Stimulated activated naive B cell treated with anti-CD40 and anti-IgM and Interleukin-4, amounts not matched to agents 10 μg/mL and 1 μg/mL and 100 μg/mL, for 72 hours (primary cell): ENCODE measurements at regions not wholly inside any gene's neighbourhood (a gene's known extent, or its start where the extent isn't known, plus 50 kb on each side); places are given as distances from the start of the nearest gene placed in this dataset.

Experiments used
- ATAC-seq, 2 donors: fragments of 150-1000 bp; cut with Tn5 transposase; replicated peaks; 2 replicates each; pipeline ENCODE4 v1.10.0; 2021; ENCODE audit warnings: moderate library complexity in 1 of 2
- DNase-seq: peaks from one replicate; pipeline ENCODE4 v3.0.0; 2021
- H3K27ac Mint-ChIP-seq: one replicate; pipeline ENCODE4 v1.8.0; 2022; ENCODE audit warnings: mild to moderate bottlenecking, mixed read lengths
- H3K27me3 Mint-ChIP-seq, 2 donors: one replicate each; pipeline ENCODE4 v1.8.0; 2022; ENCODE audit warnings: mixed read lengths in 2 of 2
- H3K36me3 Mint-ChIP-seq, 2 donors: one replicate each; pipeline ENCODE4 v1.8.0; 2022; ENCODE audit warnings: mixed read lengths in 2 of 2, mild to moderate bottlenecking in 1 of 2
- H3K4me1 Mint-ChIP-seq, 2 donors: one replicate each; pipeline ENCODE4 v1.8.0; 2022; ENCODE audit warnings: mixed read lengths in 2 of 2, mild to moderate bottlenecking in 1 of 2
- H3K4me3 Mint-ChIP-seq, 2 donors: one replicate each; pipeline ENCODE4 v1.8.0; 2022; ENCODE audit warnings: mild to moderate bottlenecking in 2 of 2, mixed read lengths in 2 of 2, moderate library complexity in 1 of 2
- H3K9me3 Mint-ChIP-seq, 2 donors: one replicate each; pipeline ENCODE4 v1.8.0; 2022; ENCODE audit warnings: mixed read lengths in 2 of 2, mild to moderate bottlenecking in 1 of 2

DNA sequence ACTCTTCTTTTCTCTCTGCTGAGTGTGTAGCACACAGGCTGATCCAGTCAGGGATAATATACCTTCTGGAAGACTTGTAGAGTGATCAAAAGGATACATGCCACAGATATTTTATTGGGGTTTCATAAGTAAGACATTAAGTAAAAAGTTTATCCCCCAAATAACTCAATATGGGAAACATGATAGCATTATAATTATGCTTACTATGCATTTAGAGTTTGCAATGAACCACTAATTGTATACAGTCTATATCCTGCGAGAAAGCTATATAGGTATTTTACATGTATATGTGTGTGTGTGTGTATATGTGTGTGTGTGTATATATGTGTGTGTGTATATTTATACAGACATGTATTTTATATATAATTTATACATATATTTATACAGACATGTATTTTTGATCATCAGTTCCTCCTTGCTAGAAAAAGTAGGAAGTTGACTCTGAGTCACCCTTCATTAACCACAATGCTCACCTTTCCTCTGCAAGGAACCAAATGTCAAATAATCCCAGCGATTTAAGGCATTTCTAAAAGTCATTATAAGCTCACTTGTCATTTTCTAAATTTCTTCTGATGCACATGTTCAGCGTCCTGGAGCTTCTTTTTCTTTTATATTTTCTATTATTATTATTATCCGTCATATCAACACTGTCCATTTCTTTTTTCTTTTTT lies 312.5 kb upstream of the OBI1 start:
- DNase-seq (no peak), ATAC-seq (no peak)
- Mint-ChIP-seq H3K27me3 (peaks cover 6 to 12% of the 10 kb centered on the region in 2 donors), H3K4me3 (no peak overlapping the region), H3K9me3 (peaks cover 3 to 4% of the 10 kb centered on the region in 2 donors), H3K4me1 (peaks cover 0 to 5% of the 10 kb centered on the region in 2 donors), H3K27ac (no peak overlapping the region), H3K36me3 (no peaks in the 10 kb centered on the region)

DNA sequence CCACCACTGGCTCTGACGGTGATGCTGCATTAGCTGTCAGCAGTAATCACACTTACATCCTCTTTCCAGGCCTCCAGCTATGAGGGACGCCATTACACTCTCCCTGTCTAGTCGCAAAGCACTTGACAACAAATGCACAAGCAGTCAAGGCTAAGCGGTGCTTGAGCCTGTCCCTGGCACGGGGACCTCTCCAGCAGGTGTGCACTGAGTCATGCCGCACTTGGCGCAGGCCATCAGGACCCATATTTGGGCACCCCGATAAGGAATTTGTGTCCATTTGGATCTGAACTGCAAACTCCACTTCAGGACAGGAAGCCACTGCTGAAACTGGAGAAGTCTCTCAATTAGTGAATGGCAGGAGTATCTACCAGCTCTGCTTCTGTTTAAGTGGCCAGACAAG lies 301.9 kb upstream of the OBI1 start:
- no peak overlapping the region for H3K4me3 Mint-ChIP-seq
- peaks cover 14 to 23% of the 10 kb centered on the region in 2 donors for H3K27me3 Mint-ChIP-seq
- no peaks in the 10 kb centered on the region for H3K36me3 Mint-ChIP-seq
- DNase-seq, result no peak
- ATAC-seq, result no peak
- H3K27ac Mint-ChIP-seq, result no peak overlapping the region
- no peaks in the 10 kb centered on the region for H3K4me1 Mint-ChIP-seq
- H3K9me3 Mint-ChIP-seq, result no peaks in the 10 kb centered on the region

DNA sequence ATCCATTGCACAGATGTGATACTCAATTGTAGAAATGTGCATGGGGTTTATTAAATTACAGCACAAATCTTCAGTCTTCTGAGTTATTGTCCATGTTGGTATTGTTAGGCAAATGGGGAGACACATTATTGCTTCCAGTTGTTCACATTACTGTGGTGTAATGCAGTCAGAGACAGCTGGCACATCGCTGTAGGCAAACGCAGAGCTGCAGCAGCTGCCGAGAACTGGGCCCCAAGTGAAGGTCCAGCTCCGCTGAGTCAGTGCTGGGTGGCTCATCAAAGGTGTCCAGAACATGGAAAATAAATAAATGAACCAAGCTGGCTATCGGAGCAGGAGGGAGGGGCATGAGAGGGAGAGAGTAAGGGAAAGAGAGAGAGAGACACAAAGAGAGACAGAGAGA lies 299.1 kb upstream of the OBI1 start:
- Mint-ChIP-seq H3K4me1 (no peaks in the 10 kb centered on the region), H3K4me3 (no peak overlapping the region), H3K27me3 (peaks cover 14 to 28% of the 10 kb centered on the region in 2 donors), H3K27ac (no peak overlapping the region), H3K9me3 (peaks cover 0 to 2% of the 10 kb centered on the region in 2 donors), H3K36me3 (no peaks in the 10 kb centered on the region)
- DNase-seq (no peak), ATAC-seq (no peak)

DNA sequence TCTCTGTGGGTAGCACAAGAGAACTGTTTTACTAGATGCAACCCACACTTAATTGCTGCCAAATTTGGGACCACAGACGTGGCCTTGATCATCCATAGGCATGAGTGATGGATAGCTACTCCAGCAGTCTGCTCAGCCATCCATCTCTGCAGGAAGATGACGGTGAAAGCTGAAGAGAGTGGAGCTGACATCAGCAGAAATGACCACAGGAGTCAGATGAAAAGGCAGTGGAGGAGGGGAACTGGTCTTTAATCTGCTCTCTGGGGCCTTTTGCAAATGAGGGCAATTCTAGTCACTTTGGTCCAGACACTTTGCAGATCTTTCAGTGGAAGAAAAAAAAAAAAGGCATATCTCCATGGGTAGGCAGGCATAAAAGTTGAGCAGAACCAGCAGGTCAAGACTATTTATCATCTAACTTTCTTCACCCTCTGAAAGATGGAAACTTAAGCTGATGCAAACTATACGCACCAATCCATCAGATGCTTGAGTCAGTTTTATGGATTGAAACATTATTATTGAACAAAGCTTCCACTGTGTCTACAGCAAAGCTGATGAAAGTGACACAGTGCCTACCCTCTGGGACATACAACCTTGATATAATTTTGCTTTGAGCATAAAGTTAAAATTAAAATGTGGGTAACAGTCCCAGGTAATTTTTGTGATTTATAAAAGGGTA lies 281.6 kb upstream of the OBI1 start:
- no peak for ATAC-seq
- Mint-ChIP-seq H3K9me3 (no peaks in the 10 kb centered on the region), H3K27ac (no peak overlapping the region), H3K4me3 (no peak overlapping the region), H3K36me3 (no peaks in the 10 kb centered on the region), H3K4me1 (no peaks in the 10 kb centered on the region), H3K27me3 (no peaks in the 10 kb centered on the region)
- no peak for DNase-seq

DNA sequence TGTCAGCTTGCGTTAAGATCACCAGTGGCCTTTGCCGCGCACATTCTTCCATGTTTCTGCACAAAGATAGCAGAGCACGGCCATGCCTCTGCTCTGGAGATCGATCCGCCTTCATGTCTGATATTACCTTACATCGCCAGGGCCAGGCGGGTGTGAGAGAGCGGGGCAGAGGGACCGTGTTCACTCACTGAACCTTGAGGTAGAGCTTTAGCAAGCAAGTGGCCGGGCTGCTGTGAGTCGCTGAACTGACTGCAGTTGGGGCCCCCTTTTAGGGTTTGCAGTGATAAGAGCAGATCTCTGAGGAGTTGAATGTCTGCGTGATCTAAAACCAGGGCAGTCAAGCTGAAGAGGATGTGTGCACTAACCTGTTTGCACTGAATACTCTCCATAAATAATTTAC lies 275.4 kb upstream of the OBI1 start:
- no peak for ATAC-seq

DNA sequence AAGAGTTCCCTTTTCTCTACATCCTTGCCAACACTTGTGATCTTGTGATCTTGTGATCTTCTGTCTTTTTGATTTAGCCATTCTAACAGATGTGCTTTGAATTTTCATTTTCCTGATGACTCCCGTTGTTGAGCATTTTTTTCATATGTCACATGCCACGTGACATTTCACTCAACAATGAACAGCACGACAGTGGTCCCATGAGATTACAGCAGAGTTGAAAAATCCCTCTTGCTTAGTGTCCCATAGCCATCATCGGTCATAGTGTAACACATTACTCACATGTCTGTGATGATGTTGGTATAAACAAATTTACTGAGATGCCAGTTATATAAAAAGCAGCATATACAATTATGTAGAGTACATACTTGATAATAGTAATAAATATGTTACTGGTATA lies 256.1 kb upstream of the OBI1 start:
- Mint-ChIP-seq H3K27ac (no peak overlapping the region), H3K27me3 (no peaks in the 10 kb centered on the region), H3K36me3 (no peaks in the 10 kb centered on the region), H3K4me1 (no peaks in the 10 kb centered on the region), H3K9me3 (no peaks in the 10 kb centered on the region), H3K4me3 (no peak overlapping the region)
- DNase-seq (no peak), ATAC-seq (no peak)

More for the DNA sequence above, 275.4 kb upstream of the OBI1 start:
- Mint-ChIP-seq H3K4me3 (no peak overlapping the region), H3K4me1 (no peaks in the 10 kb centered on the region), H3K9me3 (no peaks in the 10 kb centered on the region), H3K36me3 (no peaks in the 10 kb centered on the region), H3K27me3 (peaks cover 0 to 8% of the 10 kb centered on the region in 2 donors), H3K27ac (no peak overlapping the region)
- no peak for DNase-seq

DNA sequence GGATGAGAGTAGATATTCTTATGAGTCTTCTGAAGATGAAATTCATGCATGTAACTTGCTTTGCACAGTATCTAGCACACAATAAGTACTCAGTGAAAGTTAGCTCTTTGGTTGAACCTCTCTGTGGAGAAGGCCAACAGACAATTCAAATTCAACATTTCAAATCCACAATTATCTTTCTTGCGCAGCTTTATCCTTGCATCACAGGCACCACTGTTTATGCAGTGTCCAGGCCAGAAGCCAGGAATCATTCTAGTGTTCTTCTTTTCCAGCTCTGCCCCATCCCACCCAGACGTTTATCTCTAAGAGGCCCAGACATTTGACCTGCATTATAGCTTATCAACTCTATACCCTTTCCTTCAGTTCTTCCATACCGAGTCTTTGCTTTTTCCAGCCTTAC lies 254.7 kb upstream of the OBI1 start:
- no peak overlapping the region for H3K4me3 Mint-ChIP-seq
- H3K27ac Mint-ChIP-seq, result no peak overlapping the region
- H3K4me1 Mint-ChIP-seq, result no peaks in the 10 kb centered on the region
- ATAC-seq (no peak), DNase-seq (no peak)
- no peaks in the 10 kb centered on the region for H3K27me3 Mint-ChIP-seq
- H3K9me3 Mint-ChIP-seq, result no peaks in the 10 kb centered on the region
- no peaks in the 10 kb centered on the region for H3K36me3 Mint-ChIP-seq

DNA sequence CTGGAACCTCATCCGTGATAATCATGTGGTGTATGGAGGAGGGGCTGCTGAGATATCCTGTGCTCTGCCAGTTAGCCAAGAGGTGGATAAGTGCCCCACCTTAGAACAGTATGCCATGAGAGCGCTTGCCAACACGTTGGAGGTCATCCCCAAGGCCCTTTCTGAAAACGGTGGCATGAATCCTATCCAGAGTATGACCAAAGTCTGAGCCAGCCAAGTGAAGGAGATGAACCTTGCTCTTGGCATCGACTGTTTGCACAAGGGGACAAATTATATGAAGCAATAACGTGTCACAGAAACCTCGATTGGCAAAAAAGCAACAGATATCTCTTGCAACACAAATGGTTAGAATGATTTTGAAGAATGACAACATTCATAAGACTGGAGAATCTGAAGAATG lies 251.2 kb upstream of the OBI1 start:
- ATAC-seq (no peak), DNase-seq (no peak)
- Mint-ChIP-seq H3K4me1 (no peaks in the 10 kb centered on the region), H3K27me3 (peaks cover 0 to 4% of the 10 kb centered on the region in 2 donors), H3K36me3 (no peaks in the 10 kb centered on the region), H3K9me3 (no peaks in the 10 kb centered on the region), H3K27ac (no peak overlapping the region), H3K4me3 (no peak overlapping the region)

DNA sequence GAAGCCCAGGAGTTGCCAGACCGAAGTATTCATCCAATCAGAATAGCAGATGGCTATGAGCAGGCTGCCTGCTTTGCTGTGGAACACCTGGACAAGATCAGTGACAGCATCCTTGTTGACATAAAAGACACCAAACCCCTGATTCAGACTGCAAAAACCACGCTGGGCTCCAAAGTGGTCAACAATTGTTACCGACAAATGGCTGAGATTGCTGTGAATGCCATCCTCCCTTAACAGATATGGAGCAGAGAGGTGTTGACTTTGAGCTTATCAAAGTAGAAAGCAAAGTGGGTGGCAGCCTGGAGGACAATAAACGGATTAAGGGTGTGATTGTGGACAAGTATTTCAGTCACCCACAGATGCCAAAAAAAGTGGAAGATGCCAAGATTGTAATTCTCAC lies 250.3 kb upstream of the OBI1 start:
- no peaks in the 10 kb centered on the region for H3K36me3 Mint-ChIP-seq
- no peak overlapping the region for H3K4me3 Mint-ChIP-seq
- H3K9me3 Mint-ChIP-seq, result no peaks in the 10 kb centered on the region
- H3K4me1 Mint-ChIP-seq, result no peaks in the 10 kb centered on the region
- no peak for ATAC-seq
- DNase-seq, result no peak
- H3K27ac Mint-ChIP-seq, result no peak overlapping the region
- H3K27me3 Mint-ChIP-seq, result peaks cover 0 to 4% of the 10 kb centered on the region in 2 donors

DNA sequence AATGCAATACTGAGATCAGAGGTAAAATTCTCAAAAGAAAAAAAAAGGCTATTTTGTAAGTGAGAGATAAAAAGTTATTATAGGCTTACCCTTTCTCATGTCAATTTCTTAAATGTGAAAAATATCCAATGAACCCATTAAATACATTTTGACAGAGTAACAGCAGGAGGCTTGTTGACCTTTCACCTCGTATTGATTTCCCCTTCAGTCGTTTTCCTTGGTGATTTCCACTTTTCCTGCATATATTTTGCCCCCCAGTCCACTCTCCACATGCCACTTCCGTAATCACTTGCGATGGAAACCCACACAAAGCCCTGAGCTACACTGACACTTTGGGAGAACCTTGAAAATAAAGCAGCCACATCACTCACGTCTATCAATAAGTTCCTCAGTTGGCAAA lies 248.1 kb upstream of the OBI1 start:
- ATAC-seq (no peak), DNase-seq (no peak)
- Mint-ChIP-seq H3K27me3 (peaks cover 0 to 4% of the 10 kb centered on the region in 2 donors), H3K4me1 (no peaks in the 10 kb centered on the region), H3K36me3 (no peaks in the 10 kb centered on the region), H3K4me3 (no peak overlapping the region), H3K9me3 (peaks cover 0 to 3% of the 10 kb centered on the region in 2 donors), H3K27ac (no peak overlapping the region)

DNA sequence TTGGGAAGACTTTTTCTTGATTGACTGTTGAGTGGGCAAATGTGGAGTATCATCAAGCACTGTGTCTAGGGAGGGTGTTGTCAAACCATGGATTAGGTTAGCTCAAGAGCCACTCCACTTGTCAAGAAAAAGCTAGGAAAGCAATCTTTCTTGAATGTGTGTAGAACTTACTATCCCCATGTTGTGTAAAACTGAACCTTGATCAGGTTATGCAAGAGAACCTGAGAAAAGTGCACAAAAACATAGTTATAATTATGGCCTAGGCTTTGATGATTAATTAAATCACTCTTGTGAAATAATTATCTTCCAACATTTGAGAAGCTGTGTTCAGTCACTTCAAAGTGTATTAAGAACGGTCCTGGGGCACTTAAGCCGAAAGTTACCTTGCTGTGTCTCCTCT lies 238.2 kb upstream of the OBI1 start:
- Mint-ChIP-seq H3K9me3 (peaks cover 5 to 6% of the 10 kb centered on the region in 2 donors), H3K27me3 (peaks cover 0 to 5% of the 10 kb centered on the region in 2 donors), H3K4me1 (no peaks in the 10 kb centered on the region), H3K36me3 (no peaks in the 10 kb centered on the region), H3K4me3 (no peak overlapping the region), H3K27ac (no peak overlapping the region)
- DNase-seq (no peak), ATAC-seq (no peak)

DNA sequence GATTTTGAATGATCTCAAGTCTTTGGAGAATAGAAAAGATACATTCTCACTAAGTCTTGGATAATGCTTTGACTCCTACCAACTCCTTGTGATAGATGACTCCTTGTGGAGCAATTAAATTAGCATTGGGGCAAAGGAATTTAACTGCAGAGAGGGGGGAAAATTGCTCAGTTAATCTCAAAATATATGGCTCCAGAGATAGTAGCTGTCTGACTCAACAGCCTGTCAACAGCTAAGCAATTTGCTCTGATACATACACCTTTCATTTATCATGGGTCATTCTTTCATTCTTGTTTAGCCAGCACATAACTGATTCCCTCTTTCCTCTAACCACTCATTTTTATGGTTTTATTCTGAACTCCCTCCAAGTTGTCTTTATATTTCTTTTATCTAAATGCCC lies 225.6 kb upstream of the OBI1 start:
- Mint-ChIP-seq H3K4me1 (no peaks in the 10 kb centered on the region), H3K9me3 (no peaks in the 10 kb centered on the region), H3K27ac (no peak overlapping the region), H3K4me3 (no peak overlapping the region), H3K36me3 (no peaks in the 10 kb centered on the region), H3K27me3 (peaks cover 0 to 9% of the 10 kb centered on the region in 2 donors)
- DNase-seq, result no peak
- ATAC-seq, result no peak

DNA sequence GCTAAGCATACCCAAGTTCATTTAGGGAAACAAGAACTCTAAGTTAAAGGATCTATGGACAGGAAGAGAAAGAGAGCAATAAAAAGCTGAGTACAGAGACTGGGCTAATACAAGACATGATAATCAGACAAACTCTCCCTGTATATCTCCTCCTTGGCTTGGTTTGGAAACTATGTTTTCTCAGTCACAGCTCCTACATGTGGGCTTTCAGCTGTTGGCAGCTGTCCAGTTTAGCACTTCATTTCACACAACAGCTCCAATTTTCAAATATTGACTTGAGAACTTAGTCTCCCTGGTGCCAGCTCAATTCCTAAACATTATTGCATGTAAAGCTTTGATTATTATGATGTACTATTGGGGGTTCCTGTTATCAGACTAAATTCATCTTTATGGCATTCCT lies 222.8 kb upstream of the OBI1 start:
- ATAC-seq, result no peak
- Mint-ChIP-seq H3K4me1 (no peaks in the 10 kb centered on the region), H3K9me3 (peaks cover 4 to 6% of the 10 kb centered on the region in 2 donors), H3K27me3 (peaks cover 0 to 9% of the 10 kb centered on the region in 2 donors), H3K4me3 (no peak overlapping the region), H3K36me3 (no peaks in the 10 kb centered on the region), H3K27ac (no peak overlapping the region)
- no peak for DNase-seq

DNA sequence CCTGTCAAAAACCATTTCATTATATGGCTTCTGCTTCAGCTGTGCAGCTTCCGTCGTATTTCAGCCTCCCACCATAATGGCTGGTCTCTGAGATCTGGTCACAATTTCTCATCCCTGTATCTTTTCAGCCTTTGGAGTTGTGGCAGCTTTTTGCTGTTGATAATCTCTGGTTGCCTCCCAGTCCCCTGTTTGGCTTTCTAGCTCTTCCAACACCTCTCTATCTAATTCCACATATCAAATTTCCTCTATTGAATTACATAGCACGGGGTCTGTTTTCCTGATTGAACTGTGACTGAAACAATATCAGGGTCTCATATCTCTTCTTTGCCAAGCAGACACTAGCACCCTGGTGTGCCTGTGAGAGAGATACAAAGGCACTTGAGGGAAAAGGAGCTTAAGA lies 222.1 kb upstream of the OBI1 start:
- H3K9me3 Mint-ChIP-seq, result peaks cover 4 to 6% of the 10 kb centered on the region in 2 donors
- DNase-seq (no peak), ATAC-seq (no peak)
- no peaks in the 10 kb centered on the region for H3K36me3 Mint-ChIP-seq
- H3K27ac Mint-ChIP-seq, result no peak overlapping the region
- no peak overlapping the region for H3K4me3 Mint-ChIP-seq
- peaks cover 0 to 9% of the 10 kb centered on the region in 2 donors for H3K27me3 Mint-ChIP-seq
- no peaks in the 10 kb centered on the region for H3K4me1 Mint-ChIP-seq

DNA sequence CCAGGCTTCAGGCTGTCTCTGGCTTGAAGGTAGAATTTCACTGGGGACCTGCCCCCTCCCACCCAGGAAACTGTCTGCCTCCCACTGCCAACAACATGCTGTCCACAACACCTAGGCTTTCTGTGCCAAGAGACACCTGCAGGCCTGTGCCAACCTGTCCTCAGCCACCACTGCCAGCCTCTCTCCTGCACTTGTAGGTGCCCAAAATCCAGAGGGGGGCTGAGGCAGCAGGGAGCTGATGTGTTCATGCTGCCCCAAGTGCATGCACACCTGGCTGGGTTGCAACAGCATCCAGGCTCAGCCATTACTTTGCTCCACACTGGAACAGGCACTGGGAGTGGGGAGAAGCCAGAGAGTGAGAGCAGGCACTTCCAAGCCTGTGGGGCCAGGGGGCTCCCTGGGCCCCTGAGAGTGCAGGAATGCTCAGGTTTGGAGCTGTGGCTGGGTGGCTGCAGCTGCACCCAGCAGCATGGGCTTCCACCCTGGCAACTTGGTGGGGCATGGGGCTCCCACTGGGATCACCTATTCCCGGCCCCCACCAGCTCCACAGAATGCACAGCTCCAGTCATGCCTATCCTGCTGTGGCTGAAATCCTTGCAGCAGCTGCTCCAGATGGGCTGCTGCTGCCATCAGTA lies 218.1 kb upstream of the OBI1 start:
- peaks cover 4 to 6% of the 10 kb centered on the region in 2 donors for H3K9me3 Mint-ChIP-seq
- DNase-seq (no peak), ATAC-seq (no peak)

More for the DNA sequence above, 218.1 kb upstream of the OBI1 start:
- H3K27ac Mint-ChIP-seq, result no peak overlapping the region
- no peak overlapping the region for H3K4me3 Mint-ChIP-seq
- peaks cover 0 to 10% of the 10 kb centered on the region in 2 donors for H3K27me3 Mint-ChIP-seq
- no peaks in the 10 kb centered on the region for H3K4me1 Mint-ChIP-seq
- H3K36me3 Mint-ChIP-seq, result no peaks in the 10 kb centered on the region
